ENCODE measurements at regions not wholly inside any gene's neighbourhood (a gene's known extent, or its start where the extent isn't known, plus 50 kb on each side); places are given as distances from the start of the nearest gene placed in this dataset.
"Not testable (repeated sequence)": the region's sequence is repeated elsewhere in the genome, so short reads cannot be mapped to it uniquely, and the experiment has no call there.

- DNase-seq (ENCODE audit: low read depth), result peak; percentile 83
- H3K4me3 ChIP-seq (ENCODE audit: low read depth, low read length), result not testable (repeated sequence)
Measured at GRCh38 chr10:30682377-30683199, 53.0 kb upstream of the LYZL2 start.

- DNase-seq (ENCODE audit: low read depth), result no peak
- H3K4me3 ChIP-seq (ENCODE audit: low read depth, low read length), result no peak overlapping the region
Measured at GRCh38 chr10:30680908-30681307, 51.4 kb upstream of the LYZL2 start.

Measured in skeletal muscle cell (primary cell).